Glutamatergic neuron (in vitro differentiated cells): ENCODE measurements at regions not wholly inside any gene's neighbourhood (a gene's known extent, or its start where the extent isn't known, plus 50 kb on each side); places are given as distances from the start of the nearest gene placed in this dataset.

ENCODE experiments used
- DNase-seq: peaks from one replicate; pipeline ENCODE4 v3.0.0; 2022
- H3K27ac Mint-ChIP-seq: one replicate; pipeline ENCODE4 v1.8.0; 2020; ENCODE audit warnings: mild to moderate bottlenecking, mixed read lengths, inconsistent platforms; ENCODE audit not compliant: unreplicated experiment
- H3K27me3 Mint-ChIP-seq: one replicate; pipeline ENCODE4 v1.8.0; 2020; ENCODE audit warnings: mild to moderate bottlenecking, moderate library complexity, mixed read lengths, inconsistent platforms; ENCODE audit not compliant: unreplicated experiment
- H3K36me3 Mint-ChIP-seq: one replicate; pipeline ENCODE4 v1.8.0; 2020; ENCODE audit warnings: mild to moderate bottlenecking, mixed read lengths, inconsistent platforms; ENCODE audit not compliant: unreplicated experiment
- H3K4me1 Mint-ChIP-seq: one replicate; pipeline ENCODE4 v1.8.0; 2020; ENCODE audit warnings: mild to moderate bottlenecking, low read depth, mixed read lengths, inconsistent platforms; ENCODE audit not compliant: unreplicated experiment
- H3K4me3 Mint-ChIP-seq: one replicate; pipeline ENCODE4 v1.8.0; 2020; ENCODE audit warnings: mild to moderate bottlenecking, mixed read lengths, inconsistent platforms; ENCODE audit not compliant: unreplicated experiment
- H3K9me3 Mint-ChIP-seq: one replicate; pipeline ENCODE4 v1.8.0; 2020; ENCODE audit warnings: mild to moderate bottlenecking, moderate library complexity, mixed read lengths, inconsistent platforms; ENCODE audit not compliant: unreplicated experiment
- CTCF ChIP-seq: fragments of 200-600 bp; sonication (generic); IDR thresholded peaks from one replicate; pipeline ENCODE4 v1.5.0; 2021; ENCODE audit not compliant: partially characterized antibody, unreplicated experiment

- peaks cover 4% of the 10 kb centered on the region for H3K4me1 Mint-ChIP-seq
- no peak overlapping the region for H3K27ac Mint-ChIP-seq
- no peak for DNase-seq
- no peaks in the 10 kb centered on the region for H3K36me3 Mint-ChIP-seq
- peaks cover 2% of the 10 kb centered on the region for H3K27me3 Mint-ChIP-seq
- H3K4me3 Mint-ChIP-seq, result no peak overlapping the region
- H3K9me3 Mint-ChIP-seq, result no peaks in the 10 kb centered on the region
- no peak for TF ChIP-seq CTCF
Observed at GRCh38 chr10:118501171-118501570, 94.3 kb downstream of the PRLHR start.

GRCh38 chr10:118500477-118501104, 94.9 kb downstream of the PRLHR start:
- no peak for DNase-seq
- Mint-ChIP-seq H3K9me3 (no peaks in the 10 kb centered on the region), H3K4me1 (peaks cover 4% of the 10 kb centered on the region), H3K4me3 (no peak overlapping the region), H3K27me3 (peaks cover 2% of the 10 kb centered on the region), H3K27ac (no peak overlapping the region), H3K36me3 (no peaks in the 10 kb centered on the region)
- no peak for TF ChIP-seq CTCF

GRCh38 chr10:118499186-118499585, 96.3 kb downstream of the PRLHR start:
- H3K9me3 Mint-ChIP-seq, result no peaks in the 10 kb centered on the region
- no peak for TF ChIP-seq CTCF
- no peak overlapping the region for H3K27ac Mint-ChIP-seq
- no peaks in the 10 kb centered on the region for H3K36me3 Mint-ChIP-seq
- peaks cover 4% of the 10 kb centered on the region for H3K4me1 Mint-ChIP-seq
- no peak overlapping the region for H3K4me3 Mint-ChIP-seq
- no peak for DNase-seq
- H3K27me3 Mint-ChIP-seq, result peaks cover 2% of the 10 kb centered on the region

- Mint-ChIP-seq H3K4me3 (no peak overlapping the region), H3K27me3 (no peaks in the 10 kb centered on the region), H3K36me3 (no peaks in the 10 kb centered on the region), H3K4me1 (peaks cover 4% of the 10 kb centered on the region), H3K9me3 (no peaks in the 10 kb centered on the region), H3K27ac (no peak overlapping the region)
- TF ChIP-seq CTCF, result no peak
- no peak for DNase-seq
Observed at GRCh38 chr10:118498623-118499022, 96.8 kb downstream of the PRLHR start.

- Mint-ChIP-seq H3K4me3 (no peak overlapping the region), H3K36me3 (no peaks in the 10 kb centered on the region), H3K9me3 (no peaks in the 10 kb centered on the region), H3K27me3 (no peaks in the 10 kb centered on the region), H3K27ac (no peak overlapping the region), H3K4me1 (peaks cover 4% of the 10 kb centered on the region)
- DNase-seq, result no peak
- TF ChIP-seq CTCF, result no peak
Observed at GRCh38 chr10:118497227-118497626, 98.2 kb downstream of the PRLHR start.
